Stimulated activated CD8-positive, alpha-beta memory T cell treated with anti-CD3 and anti-CD28 coated beads, Interleukin-2, amount 100 ng/mL, for 48 hours (primary cell): ENCODE measurements at regions not wholly inside any gene's neighbourhood (a gene's known extent, or its start where the extent isn't known, plus 50 kb on each side); places are given as distances from the start of the nearest gene placed in this dataset.

Experiments used
- DNase-seq, 2 donors: peaks; one replicate each; pipeline ENCODE4 v3.0.0-alpha.2; 2020; ENCODE audit warnings: low read depth in 2 of 2

GRCh38 chr2:61722318-61722717, 131.5 kb downstream of the FAM161A start:
- DNase-seq: no peak

GRCh38 chr2:61721382-61721781, 132.5 kb downstream of the FAM161A start:
- DNase-seq: no peak

- no peak for DNase-seq
Observed at GRCh38 chr2:61720911-61721310, 132.9 kb downstream of the FAM161A start.

- DNase-seq: no peak
Observed at GRCh38 chr2:61718965-61719364, 134.9 kb downstream of the FAM161A start.

DNA sequence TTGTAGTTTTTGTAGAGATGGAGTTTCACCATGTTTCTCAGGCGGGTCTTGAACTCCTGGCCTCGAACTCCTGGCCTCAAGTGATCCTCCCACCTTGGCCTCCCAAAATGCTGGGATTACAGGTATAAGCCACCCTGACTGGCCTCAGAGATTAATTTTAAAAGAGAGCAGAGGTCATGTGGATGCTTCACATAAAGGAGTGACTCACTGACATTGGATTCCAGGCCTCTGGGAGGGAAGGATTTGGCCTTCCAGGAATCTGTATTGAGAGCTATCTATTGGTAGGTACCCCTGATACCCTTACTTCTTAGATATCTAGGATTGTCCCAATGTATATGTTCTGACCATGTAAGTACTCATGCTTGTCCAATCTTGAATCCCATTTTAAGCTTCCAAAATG, 138.4 kb downstream of the FAM161A start:
- no peak for DNase-seq

DNA sequence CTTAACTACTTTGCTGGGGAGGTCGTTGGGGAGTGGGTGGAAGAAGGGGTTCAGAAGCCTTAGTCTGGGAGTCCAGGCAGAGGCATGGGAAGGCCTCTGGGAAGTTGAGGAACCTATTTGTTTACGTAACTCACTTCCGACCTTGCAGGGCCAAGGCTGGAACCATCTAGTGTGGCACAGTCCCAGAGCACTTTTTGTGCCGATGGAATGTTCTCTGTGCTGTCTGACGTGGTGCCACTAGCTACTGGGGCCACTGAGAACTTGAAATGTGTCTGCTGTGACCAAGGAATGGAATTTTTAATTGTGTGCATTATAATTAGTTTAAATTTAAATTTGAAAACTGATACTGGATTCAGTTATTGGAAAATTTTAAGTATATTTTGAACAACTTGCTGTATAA, 139.7 kb downstream of the FAM161A start:
- DNase-seq: no peak

GRCh38 chr2:61713457-61713856, 140.4 kb downstream of the FAM161A start:
- DNase-seq: no peak

GRCh38 chr2:61712060-61712459, 141.8 kb downstream of the FAM161A start:
- no peak for DNase-seq

GRCh38 chr2:61710711-61711110, 143.1 kb downstream of the FAM161A start:
- DNase-seq: no peak

- DNase-seq: no peak
Observed at GRCh38 chr2:61707984-61708852, 145.6 kb downstream of the FAM161A start.

GRCh38 chr2:61705625-61706024, 148.2 kb downstream of the FAM161A start:
- DNase-seq: no peak

DNA sequence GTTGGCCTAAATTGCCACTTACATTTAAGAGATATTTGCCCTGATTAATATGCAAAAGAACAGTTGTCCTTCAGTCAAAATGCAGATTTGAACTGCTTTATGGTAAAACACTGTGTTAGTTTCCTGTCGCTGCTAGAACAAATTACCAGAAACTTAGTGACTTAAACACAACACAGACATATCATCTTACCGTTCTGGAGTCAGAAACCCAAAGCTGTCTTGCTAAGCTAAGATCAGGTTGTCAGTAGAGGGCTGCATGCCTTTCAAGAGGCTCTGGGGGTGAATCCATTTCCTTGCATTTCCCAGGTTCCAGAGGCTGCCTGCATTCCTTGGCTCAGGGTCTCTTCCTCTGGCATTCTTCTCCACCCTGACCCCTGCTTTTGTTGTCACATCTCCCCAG, 149.5 kb downstream of the FAM161A start:
- DNase-seq: no peak

DNA sequence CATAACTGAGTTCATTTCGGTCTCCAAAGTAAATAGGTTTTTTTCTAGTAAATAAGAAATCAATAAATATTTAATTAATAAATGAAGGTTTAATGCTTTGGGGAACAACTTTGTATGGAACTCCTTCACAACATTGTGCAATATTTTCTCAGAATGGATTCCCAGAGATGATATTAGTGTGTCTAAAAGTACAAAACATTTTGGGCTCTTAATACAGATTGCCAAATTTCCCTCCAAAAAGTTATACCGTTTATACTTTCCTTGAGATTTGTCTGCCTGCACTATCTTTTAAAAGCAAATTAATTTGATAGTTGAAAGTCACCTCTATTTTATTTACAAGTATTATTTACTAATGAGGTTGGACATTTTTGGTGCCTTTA, 151.8 kb downstream of the FAM161A start:
- DNase-seq: no peak

- no peak for DNase-seq
Observed at GRCh38 chr2:61700464-61700863, 153.4 kb downstream of the FAM161A start.

GRCh38 chr2:61694312-61695274, 156.4 kb upstream of the XPO1 start:
- peak; percentile 81 to 88 for DNase-seq

DNA sequence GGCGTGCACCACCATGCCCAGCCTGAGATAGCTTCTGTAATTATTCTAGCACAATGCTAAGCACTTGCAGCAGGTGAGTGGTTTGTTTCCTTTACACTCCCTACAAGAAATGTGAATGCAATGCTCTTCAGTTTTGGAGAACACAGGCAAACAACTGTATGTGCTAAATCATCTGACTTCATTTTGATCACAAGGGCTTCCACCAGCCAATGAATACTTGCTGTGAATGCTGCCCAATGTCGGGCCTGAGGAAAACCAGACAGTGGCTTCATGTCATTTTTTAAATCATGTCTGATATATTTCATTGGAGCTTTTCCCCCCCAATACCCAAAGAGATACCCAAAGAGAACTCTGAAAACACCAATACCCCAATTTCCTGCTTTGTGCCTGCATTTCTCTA, 155.6 kb upstream of the XPO1 start:
- no peak for DNase-seq

DNA sequence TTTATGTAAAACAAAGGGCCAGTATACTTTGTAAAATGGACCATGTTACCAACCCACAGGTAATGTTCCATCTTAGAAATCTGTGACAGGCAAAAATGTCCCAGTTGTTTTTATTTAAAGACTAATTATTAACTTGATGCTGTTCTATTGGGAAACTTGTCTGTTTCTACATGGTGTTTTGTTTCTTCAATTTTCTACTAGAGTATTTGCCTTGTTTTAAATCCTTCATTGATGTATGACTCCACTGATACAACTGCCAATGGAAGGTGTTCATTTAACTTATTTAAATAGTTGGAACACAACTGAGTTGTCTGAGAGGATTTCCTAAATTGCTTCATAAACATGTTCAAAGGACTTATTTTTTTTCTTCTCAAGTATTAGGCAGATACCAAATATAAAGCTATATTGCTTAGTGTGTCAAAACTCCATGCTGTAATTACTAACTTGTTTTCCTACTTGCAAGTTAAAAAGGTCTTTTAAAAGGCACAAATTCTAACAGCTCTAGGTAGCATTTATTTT, 152.0 kb upstream of the XPO1 start:
- no peak for DNase-seq

DNA sequence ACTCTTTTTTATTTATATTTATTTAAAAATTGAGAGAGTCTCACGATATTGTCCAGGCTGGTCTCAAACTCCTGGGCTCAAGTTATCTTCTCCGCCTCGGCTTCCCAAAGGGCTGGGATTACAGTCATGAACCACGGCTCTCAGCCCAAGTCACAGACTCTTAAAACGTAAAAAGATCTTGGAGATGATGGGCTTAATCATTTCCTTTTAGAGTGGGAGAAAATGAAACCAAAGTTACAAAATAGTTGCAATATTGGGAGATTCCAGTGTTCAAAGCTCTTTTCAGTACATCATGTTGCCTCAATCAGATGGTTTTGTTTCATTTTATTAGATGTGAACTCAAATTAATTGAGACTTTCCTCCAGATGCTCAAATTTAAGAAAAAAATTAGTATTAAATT, 151.4 kb upstream of the XPO1 start:
- no peak for DNase-seq

- DNase-seq: no peak
Observed at GRCh38 chr2:61688369-61689334, 150.5 kb upstream of the XPO1 start.

DNA sequence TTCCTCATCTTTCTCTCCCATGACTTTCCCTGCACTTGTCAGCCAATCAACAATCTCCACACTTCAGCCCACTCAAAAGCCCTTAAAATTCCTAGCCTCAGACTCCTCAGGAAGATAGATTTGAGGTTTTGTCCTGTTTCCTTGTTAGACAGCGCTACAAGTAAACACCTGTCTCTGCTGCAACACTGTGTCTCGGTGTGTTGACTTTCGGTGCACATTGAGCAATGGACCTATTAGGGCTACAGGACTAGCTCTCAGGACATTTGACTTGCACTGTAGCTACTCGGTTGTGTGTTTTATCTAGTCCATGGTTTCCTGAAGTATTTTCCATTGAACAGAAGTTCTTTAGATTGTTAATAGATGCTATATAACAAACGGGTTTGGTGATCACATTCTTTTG, 140.9 kb upstream of the XPO1 start:
- no peak for DNase-seq

DNA sequence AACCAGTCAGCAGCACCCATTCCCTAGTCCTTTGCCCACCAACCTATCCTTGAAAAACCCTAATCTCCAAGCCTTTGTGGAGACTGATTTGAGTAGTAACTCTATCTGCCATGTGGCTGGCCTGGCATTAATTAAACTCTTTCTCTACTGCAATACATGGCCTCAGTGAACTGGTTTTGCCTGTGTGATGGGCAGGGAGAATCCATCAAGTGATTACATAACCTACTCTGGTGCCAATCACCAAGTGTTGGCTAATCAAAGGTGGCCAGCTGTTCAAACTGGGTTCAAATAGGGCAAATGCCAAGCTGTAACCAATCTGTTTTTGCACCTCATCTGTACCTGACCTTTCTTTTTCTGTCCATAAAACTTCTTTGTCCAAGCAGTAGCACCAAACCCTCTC, 139.8 kb upstream of the XPO1 start:
- DNase-seq: no peak
